Activated naive CD4-positive, alpha-beta T cell treated with anti-CD3 and anti-CD28 coated beads, Interleukin-2, amount 50 U/mL, for 24 hours (primary cell): ENCODE measurements at regions not wholly inside any gene's neighbourhood (a gene's known extent, or its start where the extent isn't known, plus 50 kb on each side); places are given as distances from the start of the nearest gene placed in this dataset.
A peak's percentile ranks its signal among the peaks of the same experiment; 100 is the strongest.
"Not testable (repeated sequence)": the region's sequence is repeated elsewhere in the genome, so short reads cannot be mapped to it uniquely, and the experiment has no call there.

Experiments
- H3K27ac Mint-ChIP-seq: one replicate; pipeline ENCODE4 v1.8.0; 2021; ENCODE audit warnings: mild to moderate bottlenecking, mixed read lengths
- H3K27me3 Mint-ChIP-seq: one replicate; pipeline ENCODE4 v1.8.0; 2021; ENCODE audit warnings: mixed read lengths
- H3K36me3 Mint-ChIP-seq: one replicate; pipeline ENCODE4 v1.8.0; 2021; ENCODE audit warnings: mixed read lengths
- H3K4me1 Mint-ChIP-seq: one replicate; pipeline ENCODE4 v1.8.0; 2021; ENCODE audit warnings: mixed read lengths
- H3K4me3 Mint-ChIP-seq: one replicate; pipeline ENCODE4 v1.8.0; 2021; ENCODE audit warnings: mild to moderate bottlenecking, mixed read lengths
- H3K9me3 Mint-ChIP-seq: one replicate; pipeline ENCODE4 v1.8.0; 2021; ENCODE audit warnings: mixed read lengths

GRCh38 chr2:237199577-237199976 lies 113.9 kb downstream of the COPS8 start:
- H3K9me3 Mint-ChIP-seq: no peaks in the 10 kb centered on the region
- H3K4me1 Mint-ChIP-seq: no peaks in the 10 kb centered on the region
- peaks cover 2% of the 10 kb centered on the region for H3K27me3 Mint-ChIP-seq
- H3K36me3 Mint-ChIP-seq: no peaks in the 10 kb centered on the region
- no peak overlapping the region for H3K27ac Mint-ChIP-seq
- H3K4me3 Mint-ChIP-seq: no peak overlapping the region

GRCh38 chr2:237200462-237200861 lies 114.8 kb downstream of the COPS8 start:
- no peaks in the 10 kb centered on the region for H3K9me3 Mint-ChIP-seq
- no peaks in the 10 kb centered on the region for H3K4me1 Mint-ChIP-seq

GRCh38 chr2:237201461-237202287 lies 116.0 kb downstream of the COPS8 start:
- H3K36me3 Mint-ChIP-seq: no peaks in the 10 kb centered on the region
- H3K4me1 Mint-ChIP-seq: no peaks in the 10 kb centered on the region
- H3K27ac Mint-ChIP-seq: no peak overlapping the region
- H3K27me3 Mint-ChIP-seq: peaks cover 2% of the 10 kb centered on the region
- H3K9me3 Mint-ChIP-seq: no peaks in the 10 kb centered on the region
- no peak overlapping the region for H3K4me3 Mint-ChIP-seq

More at GRCh38 chr2:237200462-237200861, 114.8 kb downstream of the COPS8 start:
- H3K27me3 Mint-ChIP-seq: peaks cover 2% of the 10 kb centered on the region
- no peaks in the 10 kb centered on the region for H3K36me3 Mint-ChIP-seq
- H3K27ac Mint-ChIP-seq: peak overlapping the region; percentile 55
- no peak overlapping the region for H3K4me3 Mint-ChIP-seq

GRCh38 chr2:237202288-237203030 lies 116.8 kb downstream of the COPS8 start:
- Mint-ChIP-seq H3K9me3 (no peaks in the 10 kb centered on the region), H3K27me3 (peaks cover 2% of the 10 kb centered on the region), H3K36me3 (no peaks in the 10 kb centered on the region), H3K4me3 (no peak overlapping the region), H3K27ac (no peak overlapping the region), H3K4me1 (no peaks in the 10 kb centered on the region)

- peaks cover 2% of the 10 kb centered on the region for H3K27me3 Mint-ChIP-seq
- no peaks in the 10 kb centered on the region for H3K36me3 Mint-ChIP-seq
- H3K4me1 Mint-ChIP-seq: no peaks in the 10 kb centered on the region
- no peak overlapping the region for H3K4me3 Mint-ChIP-seq
- H3K27ac Mint-ChIP-seq: no peak overlapping the region
- H3K9me3 Mint-ChIP-seq: no peaks in the 10 kb centered on the region
Observed at GRCh38 chr2:237205043-237205541, 119.4 kb downstream of the COPS8 start.

- Mint-ChIP-seq H3K4me1 (no peaks in the 10 kb centered on the region), H3K4me3 (no peak overlapping the region), H3K27ac (no peak overlapping the region), H3K9me3 (no peaks in the 10 kb centered on the region), H3K36me3 (no peaks in the 10 kb centered on the region), H3K27me3 (peaks cover 2% of the 10 kb centered on the region)
Observed at GRCh38 chr2:237205561-237205971, 119.9 kb downstream of the COPS8 start.

GRCh38 chr2:237207646-237208045 lies 122.0 kb downstream of the COPS8 start:
- Mint-ChIP-seq H3K9me3 (no peaks in the 10 kb centered on the region), H3K36me3 (no peaks in the 10 kb centered on the region), H3K4me1 (no peaks in the 10 kb centered on the region), H3K27ac (no peak overlapping the region), H3K27me3 (peaks cover 2% of the 10 kb centered on the region), H3K4me3 (no peak overlapping the region)

GRCh38 chr2:237208373-237209260 lies 122.9 kb downstream of the COPS8 start:
- H3K36me3 Mint-ChIP-seq: no peaks in the 10 kb centered on the region
- H3K9me3 Mint-ChIP-seq: no peaks in the 10 kb centered on the region
- H3K4me1 Mint-ChIP-seq: no peaks in the 10 kb centered on the region
- peaks cover 2% of the 10 kb centered on the region for H3K27me3 Mint-ChIP-seq
- no peak overlapping the region for H3K4me3 Mint-ChIP-seq
- no peak overlapping the region for H3K27ac Mint-ChIP-seq

GRCh38 chr2:237209885-237210284 lies 124.2 kb downstream of the COPS8 start:
- H3K4me1 Mint-ChIP-seq: no peaks in the 10 kb centered on the region

GRCh38 chr2:237210297-237210696 lies 124.6 kb downstream of the COPS8 start:
- Mint-ChIP-seq H3K4me1 (no peaks in the 10 kb centered on the region), H3K4me3 (no peak overlapping the region), H3K9me3 (no peaks in the 10 kb centered on the region), H3K27ac (no peak overlapping the region), H3K27me3 (no peaks in the 10 kb centered on the region), H3K36me3 (no peaks in the 10 kb centered on the region)

More at GRCh38 chr2:237209885-237210284, 124.2 kb downstream of the COPS8 start:
- Mint-ChIP-seq H3K4me3 (no peak overlapping the region), H3K36me3 (no peaks in the 10 kb centered on the region), H3K27ac (no peak overlapping the region), H3K27me3 (no peaks in the 10 kb centered on the region), H3K9me3 (no peaks in the 10 kb centered on the region)

GRCh38 chr2:237210763-237211162 lies 125.1 kb downstream of the COPS8 start:
- no peaks in the 10 kb centered on the region for H3K9me3 Mint-ChIP-seq
- H3K27me3 Mint-ChIP-seq: no peaks in the 10 kb centered on the region
- H3K4me3 Mint-ChIP-seq: no peak overlapping the region
- H3K4me1 Mint-ChIP-seq: no peaks in the 10 kb centered on the region
- no peak overlapping the region for H3K27ac Mint-ChIP-seq
- H3K36me3 Mint-ChIP-seq: no peaks in the 10 kb centered on the region

GRCh38 chr2:237212356-237213279 lies 126.9 kb downstream of the COPS8 start:
- H3K9me3 Mint-ChIP-seq, H3K4me1 Mint-ChIP-seq, H3K27ac Mint-ChIP-seq, H3K27me3 Mint-ChIP-seq, H3K4me3 Mint-ChIP-seq, H3K36me3 Mint-ChIP-seq: not testable (repeated sequence)

- H3K27me3 Mint-ChIP-seq: no peaks in the 10 kb centered on the region
- no peak overlapping the region for H3K4me3 Mint-ChIP-seq
- no peaks in the 10 kb centered on the region for H3K9me3 Mint-ChIP-seq
- no peak overlapping the region for H3K27ac Mint-ChIP-seq
- H3K4me1 Mint-ChIP-seq: no peaks in the 10 kb centered on the region
- H3K36me3 Mint-ChIP-seq: no peaks in the 10 kb centered on the region
Observed at GRCh38 chr2:237213315-237214022, 127.8 kb downstream of the COPS8 start.

- Mint-ChIP-seq H3K9me3 (no peaks in the 10 kb centered on the region), H3K36me3 (no peaks in the 10 kb centered on the region), H3K4me1 (no peaks in the 10 kb centered on the region), H3K27me3 (no peaks in the 10 kb centered on the region), H3K4me3 (no peak overlapping the region), H3K27ac (no peak overlapping the region)
Observed at GRCh38 chr2:237214030-237214675, 128.5 kb downstream of the COPS8 start.
